OCI-LY3 (cell line): ENCODE measurements at regions not wholly inside any gene's neighbourhood (a gene's known extent, or its start where the extent isn't known, plus 50 kb on each side); places are given as distances from the start of the nearest gene placed in this dataset.

Experiments used
- H2AFZ ChIP-seq: fragments of 200-600, 300-600 bp; shearing (Covaris generic); 2 replicates; pipeline ENCODE4 v1.6.0; 2014; ENCODE audit warnings: antibody characterized with exemption, low read depth, low read length
- H3K27ac ChIP-seq: fragments of 200-600, 300-600 bp; sonication (generic); 2 replicates; pipeline ENCODE4 v1.5.1; 2014; ENCODE audit warnings: mild to moderate bottlenecking, low read length, moderate library complexity, mixed read lengths
- H3K27me3 ChIP-seq: fragments of 200-600, 300-600 bp; sonication (generic); 2 replicates; pipeline ENCODE4 v1.6.1; 2014; ENCODE audit warnings: low read depth, low read length, mixed read lengths
- H3K36me3 ChIP-seq: fragments of 200-600, 300-600 bp; sonication (generic); replicated peaks from 2 replicates; pipeline ENCODE3; 2014; ENCODE audit warnings: low read depth, low read length, mixed read lengths
- H3K4me1 ChIP-seq: fragments of 300-600, 200-600 bp; sonication (generic); 2 replicates; pipeline ENCODE4 v1.6.1; 2014; ENCODE audit warnings: low read length, mixed read lengths
- H3K4me2 ChIP-seq: fragments of 200-600, 300-600 bp; sonication (generic); 2 replicates; pipeline ENCODE4 v1.6.1; 2014; ENCODE audit warnings: low read length, mixed read lengths
- H3K4me3 ChIP-seq: fragments of 300-600, 200-600 bp; sonication (generic); 2 replicates; pipeline ENCODE4 v1.5.1; 2014; ENCODE audit warnings: antibody characterized with exemption, mild to moderate bottlenecking, low read length, moderate library complexity
- H3K79me2 ChIP-seq: fragments of 300-600, 200-600 bp; shearing (Covaris generic); 2 replicates; pipeline ENCODE4 v1.6.1; 2014; ENCODE audit warnings: mild to moderate bottlenecking, low read length, mixed read lengths
- H3K9ac ChIP-seq: fragments of 300-600, 200-600 bp; shearing (Covaris generic); 2 replicates; pipeline ENCODE4 v1.6.0; 2014; ENCODE audit warnings: mild to moderate bottlenecking, low read length, moderate library complexity
- H3K9me3 ChIP-seq: fragments of 200-600, 300-600 bp; shearing (Covaris generic); 2 replicates; pipeline ENCODE4 v1.6.1; 2014; ENCODE audit warnings: low read length, mixed read lengths; ENCODE audit not compliant: insufficient read depth
- H4K20me1 ChIP-seq: fragments of 200-600, 300-600 bp; sonication (generic); 2 replicates; pipeline ENCODE4 v1.6.1; 2016; ENCODE audit warnings: low read length, mixed read lengths; ENCODE audit not compliant: insufficient read depth
- CTCF ChIP-seq: fragments of 200-600, 300-600 bp; sonication (generic); IDR thresholded peaks from 2 replicates; pipeline ENCODE4 v1.5.1; 2014; ENCODE audit warnings: antibody characterized with exemption, low read length, low read depth
- EZH2phosphoT487 ChIP-seq: fragments of 200-600 bp; shearing (Covaris generic); IDR thresholded peaks from 2 replicates; pipeline ENCODE4 v1.6.1; 2018; ENCODE audit warnings: antibody characterized with exemption, mixed run types, low read depth

DNA sequence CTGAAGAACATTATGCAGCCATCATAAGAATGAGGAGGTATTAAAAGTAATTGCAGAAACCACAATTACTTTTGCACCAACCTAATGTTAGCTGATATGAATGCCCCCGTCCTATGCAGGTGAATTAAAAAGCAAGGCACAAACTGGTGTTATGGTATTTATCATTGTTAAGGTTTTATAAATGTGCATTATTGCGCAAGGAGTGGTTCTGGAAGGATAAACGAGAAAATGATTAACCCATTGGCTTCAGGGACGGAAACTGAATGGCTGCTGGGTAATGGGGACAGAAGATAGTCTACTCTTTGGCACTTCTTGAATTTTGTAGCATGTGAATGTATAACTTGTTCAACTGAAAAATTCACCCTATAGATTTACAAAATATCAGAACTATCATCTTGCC lies 148.6 kb upstream of the SALL4 start:
- TF ChIP-seq CTCF (no peak), EZH2phosphoT487 (no peak)

DNA sequence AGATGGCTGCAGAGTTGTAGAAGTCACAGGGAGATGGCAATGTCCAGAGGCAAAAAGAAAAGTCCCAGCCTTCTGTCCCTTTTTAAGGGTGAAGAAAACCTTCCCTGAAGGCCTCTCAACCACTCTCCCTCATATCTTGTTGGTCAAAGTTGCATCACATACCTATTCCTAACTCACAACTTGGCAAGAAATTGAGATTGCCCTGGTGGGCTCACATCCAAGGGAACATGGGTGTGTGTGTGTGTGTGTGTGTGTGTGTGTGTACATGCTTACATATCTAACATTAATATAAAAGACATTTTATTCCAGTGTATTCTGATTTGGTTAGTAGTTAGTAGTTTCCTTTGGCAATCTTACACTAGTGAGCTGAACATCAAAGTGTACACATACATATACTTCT lies 144.3 kb upstream of the SALL4 start:
- no peaks in the 10 kb centered on the region for H3K36me3 ChIP-seq
- H3K27me3 ChIP-seq, result no peaks in the 10 kb centered on the region
- no peak overlapping the region for H2AFZ ChIP-seq
- no peaks in the 10 kb centered on the region for H3K79me2 ChIP-seq
- no peak overlapping the region for H3K4me2 ChIP-seq
- no peaks in the 10 kb centered on the region for H3K9me3 ChIP-seq
- H3K9ac ChIP-seq, result no peak overlapping the region
- H3K4me3 ChIP-seq, result no peak overlapping the region
- no peaks in the 10 kb centered on the region for H4K20me1 ChIP-seq
- no peak overlapping the region for H3K27ac ChIP-seq
- TF ChIP-seq CTCF (no peak), EZH2phosphoT487 (no peak)
- no peaks in the 10 kb centered on the region for H3K4me1 ChIP-seq

More for the DNA sequence above, 148.6 kb upstream of the SALL4 start:
- peaks cover 6% of the 10 kb centered on the region; the same call in 1 of the 2 replicates for H3K4me1 ChIP-seq
- no peak overlapping the region for H3K4me3 ChIP-seq
- H2AFZ ChIP-seq, result no peak overlapping the region
- no peaks in the 10 kb centered on the region for H3K36me3 ChIP-seq
- H3K27ac ChIP-seq, result no peak overlapping the region
- H3K9me3 ChIP-seq, result no peaks in the 10 kb centered on the region
- H4K20me1 ChIP-seq, result no peaks in the 10 kb centered on the region
- no peak overlapping the region for H3K9ac ChIP-seq
- no peaks in the 10 kb centered on the region for H3K79me2 ChIP-seq
- no peak overlapping the region for H3K4me2 ChIP-seq
- H3K27me3 ChIP-seq, result no peaks in the 10 kb centered on the region

GRCh38 chr20:51945881-51946280 lies 143.6 kb upstream of the SALL4 start:
- Histone ChIP-seq H3K79me2 (no peaks in the 10 kb centered on the region), H2AFZ (no peak overlapping the region), H3K4me2 (no peak overlapping the region), H3K9ac (no peak overlapping the region), H3K4me1 (no peaks in the 10 kb centered on the region), H3K27me3 (no peaks in the 10 kb centered on the region), H3K9me3 (no peaks in the 10 kb centered on the region), H3K4me3 (no peak overlapping the region), H4K20me1 (no peaks in the 10 kb centered on the region), H3K36me3 (no peaks in the 10 kb centered on the region), H3K27ac (no peak overlapping the region)
- TF ChIP-seq EZH2phosphoT487 (no peak), CTCF (no peak)

DNA sequence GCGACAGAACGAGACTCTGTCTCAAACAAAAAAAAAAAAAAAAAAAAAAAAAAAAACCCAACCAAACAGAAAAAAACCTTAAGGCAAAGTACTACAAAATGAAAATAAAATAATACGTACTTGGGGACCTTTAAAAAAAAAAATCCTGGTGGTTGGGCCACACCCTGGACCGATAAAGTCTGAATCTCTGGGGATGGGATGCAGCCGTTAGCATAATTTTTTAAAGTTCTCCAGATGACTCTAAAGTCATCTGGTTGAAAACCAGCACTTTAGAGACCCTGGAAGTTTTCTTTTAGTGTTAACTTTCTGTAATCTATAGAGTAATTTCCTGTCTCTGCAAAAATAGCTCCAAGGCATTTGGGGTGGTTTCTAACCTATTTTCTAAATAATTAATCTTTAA lies 142.9 kb upstream of the SALL4 start:
- H3K9ac ChIP-seq, result no peak overlapping the region
- no peak overlapping the region for H3K27ac ChIP-seq
- H3K4me1 ChIP-seq, result no peaks in the 10 kb centered on the region
- no peaks in the 10 kb centered on the region for H3K27me3 ChIP-seq
- H4K20me1 ChIP-seq, result no peaks in the 10 kb centered on the region
- H3K4me3 ChIP-seq, result no peak overlapping the region
- TF ChIP-seq CTCF, result no peak
- no peaks in the 10 kb centered on the region for H3K79me2 ChIP-seq
- H3K4me2 ChIP-seq, result no peak overlapping the region
- H3K9me3 ChIP-seq, result no peaks in the 10 kb centered on the region
- no peaks in the 10 kb centered on the region for H3K36me3 ChIP-seq
- no peak overlapping the region for H2AFZ ChIP-seq
